Fibroblast of lung (primary cell): ENCODE measurements at regions not wholly inside any gene's neighbourhood (a gene's known extent, or its start where the extent isn't known, plus 50 kb on each side); places are given as distances from the start of the nearest gene placed in this dataset.
A peak's percentile ranks its signal among the peaks of the same experiment; 100 is the strongest.

ENCODE experiments used
- EZH2 ChIP-seq: IDR thresholded peaks from 2 replicates; pipeline ENCODE4 v1.5.1; 2012; ENCODE audit warnings: low read length, control low read depth, mild to moderate bottlenecking; ENCODE audit errors: missing control alignments
- TF ChIP-seq, protein P1 (sequence below), 2 donors: IDR thresholded peaks in 1 of 2; conservative IDR thresholded peaks in 1 of 2; 1 replicate in 1 of 2; 2 replicates in 1 of 2; pipeline ENCODE4 v1.5.1; 2011 to 2012; ENCODE audit warnings: low read length in 2 of 2, control low read depth in 1 of 2, inconsistent platforms in 1 of 2, low read depth in 1 of 2, mild to moderate bottlenecking in 1 of 2

DNA sequence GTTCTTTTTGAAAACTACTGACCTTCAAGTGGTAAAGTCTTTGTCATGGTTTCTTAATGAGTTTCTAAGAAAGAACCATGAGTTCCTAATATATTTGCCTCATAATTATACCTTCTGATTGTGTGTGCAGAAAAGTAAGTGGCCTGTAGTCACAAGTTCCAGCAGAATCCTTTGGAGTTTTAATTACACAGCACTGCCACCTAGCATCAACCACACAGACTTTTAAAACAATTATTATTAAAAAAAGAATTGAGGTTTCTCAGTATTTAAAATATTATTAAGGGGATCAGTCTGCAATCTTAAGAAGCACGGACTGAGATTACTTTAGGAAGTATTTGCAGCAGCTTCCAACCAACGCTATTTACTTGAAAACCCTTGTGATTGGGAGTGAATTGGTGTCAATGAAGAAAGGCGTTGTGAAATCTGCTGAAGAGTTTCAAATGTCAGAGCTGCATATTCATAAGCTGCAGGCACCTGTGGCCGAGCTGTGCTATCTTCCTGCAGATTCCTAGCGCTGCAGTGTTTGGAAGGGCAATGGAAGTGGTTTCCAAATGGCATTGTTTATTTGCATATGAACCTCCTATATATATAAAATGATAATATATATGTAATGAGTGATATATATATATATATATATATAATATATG lies 1074.2 kb upstream of the WWC1 start:
- TF ChIP-seq, protein P1, sequence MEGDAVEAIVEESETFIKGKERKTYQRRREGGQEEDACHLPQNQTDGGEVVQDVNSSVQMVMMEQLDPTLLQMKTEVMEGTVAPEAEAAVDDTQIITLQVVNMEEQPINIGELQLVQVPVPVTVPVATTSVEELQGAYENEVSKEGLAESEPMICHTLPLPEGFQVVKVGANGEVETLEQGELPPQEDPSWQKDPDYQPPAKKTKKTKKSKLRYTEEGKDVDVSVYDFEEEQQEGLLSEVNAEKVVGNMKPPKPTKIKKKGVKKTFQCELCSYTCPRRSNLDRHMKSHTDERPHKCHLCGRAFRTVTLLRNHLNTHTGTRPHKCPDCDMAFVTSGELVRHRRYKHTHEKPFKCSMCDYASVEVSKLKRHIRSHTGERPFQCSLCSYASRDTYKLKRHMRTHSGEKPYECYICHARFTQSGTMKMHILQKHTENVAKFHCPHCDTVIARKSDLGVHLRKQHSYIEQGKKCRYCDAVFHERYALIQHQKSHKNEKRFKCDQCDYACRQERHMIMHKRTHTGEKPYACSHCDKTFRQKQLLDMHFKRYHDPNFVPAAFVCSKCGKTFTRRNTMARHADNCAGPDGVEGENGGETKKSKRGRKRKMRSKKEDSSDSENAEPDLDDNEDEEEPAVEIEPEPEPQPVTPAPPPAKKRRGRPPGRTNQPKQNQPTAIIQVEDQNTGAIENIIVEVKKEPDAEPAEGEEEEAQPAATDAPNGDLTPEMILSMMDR (conservative IDR thresholded peaks at IDR 0.05 in 1 of 2, IDR thresholded peaks at IDR 0.05 in 1 of 2; ENCODE audit: low read depth in 1 of 2, low read length in 2 of 2): peak in 1 of 2 donors; percentile 8
- no peak for TF ChIP-seq EZH2
